ENCODE measurements at regions not wholly inside any gene's neighbourhood (a gene's known extent, or its start where the extent isn't known, plus 50 kb on each side); places are given as distances from the start of the nearest gene placed in this dataset.
"Not testable (repeated sequence)": the region's sequence is repeated elsewhere in the genome, so short reads cannot be mapped to it uniquely, and the experiment has no call there.

- Histone ChIP-seq H3K27ac (no peak overlapping the region), H3K4me3 (no peak overlapping the region), H3K27me3 (no peaks in the 10 kb centered on the region), H3K36me3 (peaks cover 0 to 2% of the 10 kb centered on the region in 2 donors), H3K9me3 (no peaks in the 10 kb centered on the region), H3K4me1 (no peaks in the 10 kb centered on the region)
- ATAC-seq (no peak), DNase-seq (no peak)
- no peak for TF ChIP-seq POLR2A (IDR thresholded peaks at IDR 0.05)
- no peak for TF ChIP-seq CTCF (IDR thresholded peaks at IDR 0.05 in 4 of 5, conservative IDR thresholded peaks at IDR 0.05 in 1 of 5)
- intact Hi-C loops (cut with DNase I; ENCODE audit: low total_unique reads) (no loop called here), in situ Hi-C loops (cut with MboI; ENCODE audit: low sequenced_read_pairs in 4 of 4) (no loop called here)
Measured at GRCh38 chr7:16261654-16262053, 159.7 kb downstream of the CRPPA start.

- Histone ChIP-seq H3K36me3 (peaks cover 0 to 7% of the 10 kb centered on the region in 2 donors), H3K27ac (no peak overlapping the region), H3K4me3 (no peak overlapping the region), H3K27me3 (no peaks in the 10 kb centered on the region), H3K4me1 (no peaks in the 10 kb centered on the region), H3K9me3 (no peaks in the 10 kb centered on the region)
- intact Hi-C loops (cut with DNase I; ENCODE audit: low total_unique reads) = no loop called here
- DNase-seq = no peak
- TF ChIP-seq POLR2A (IDR thresholded peaks at IDR 0.05) = no peak
- no peak for TF ChIP-seq CTCF (IDR thresholded peaks at IDR 0.05 in 4 of 5, conservative IDR thresholded peaks at IDR 0.05 in 1 of 5)
- no peak for ATAC-seq
- in situ Hi-C loops (cut with MboI; ENCODE audit: low sequenced_read_pairs in 4 of 4) = no loop called here
Measured at GRCh38 chr7:16261100-16261499, 160.2 kb downstream of the CRPPA start.

- peaks cover 0 to 7% of the 10 kb centered on the region in 2 donors for H3K36me3 ChIP-seq
- H3K4me3 ChIP-seq = no peak overlapping the region
- no peak overlapping the region for H3K27ac ChIP-seq
- no peaks in the 10 kb centered on the region for H3K27me3 ChIP-seq
- ATAC-seq (no peak), DNase-seq (no peak)
- TF ChIP-seq POLR2A (IDR thresholded peaks at IDR 0.05) (no peak), CTCF (IDR thresholded peaks at IDR 0.05 in 4 of 5, conservative IDR thresholded peaks at IDR 0.05 in 1 of 5) (no peak)
- H3K4me1 ChIP-seq = no peaks in the 10 kb centered on the region
- intact Hi-C loops (cut with DNase I; ENCODE audit: low total_unique reads) (no loop called here), in situ Hi-C loops (cut with MboI; ENCODE audit: low sequenced_read_pairs in 4 of 4) (no loop called here)
- H3K9me3 ChIP-seq = no peaks in the 10 kb centered on the region
Measured at GRCh38 chr7:16260236-16260728, 161.1 kb downstream of the CRPPA start.

GRCh38 chr7:16256419-16256818 is 164.9 kb downstream of the CRPPA start:
- H3K36me3 ChIP-seq; H3K9me3 ChIP-seq; ATAC-seq; in situ Hi-C loops (cut with MboI; ENCODE audit: low sequenced_read_pairs in 4 of 4); H3K4me1 ChIP-seq; intact Hi-C loops (cut with DNase I; ENCODE audit: low total_unique reads); H3K4me3 ChIP-seq; DNase-seq; H3K27ac ChIP-seq; H3K27me3 ChIP-seq: not testable (repeated sequence)

GRCh38 chr7:16255952-16256351 is 165.4 kb downstream of the CRPPA start:
- H3K36me3 ChIP-seq; H3K4me1 ChIP-seq; ATAC-seq; H3K9me3 ChIP-seq; DNase-seq; in situ Hi-C loops (cut with MboI; ENCODE audit: low sequenced_read_pairs in 4 of 4); H3K27ac ChIP-seq; H3K27me3 ChIP-seq; intact Hi-C loops (cut with DNase I; ENCODE audit: low total_unique reads); H3K4me3 ChIP-seq: not testable (repeated sequence)

GRCh38 chr7:16250655-16251054 is 170.7 kb downstream of the CRPPA start:
- in situ Hi-C loops (cut with MboI; ENCODE audit: low sequenced_read_pairs in 4 of 4); H3K27ac ChIP-seq; H3K4me3 ChIP-seq; H3K27me3 ChIP-seq; ATAC-seq; H3K4me1 ChIP-seq; DNase-seq; intact Hi-C loops (cut with DNase I; ENCODE audit: low total_unique reads); H3K9me3 ChIP-seq; H3K36me3 ChIP-seq: not testable (repeated sequence)

- H3K4me1 ChIP-seq; in situ Hi-C loops (cut with MboI; ENCODE audit: low sequenced_read_pairs in 4 of 4); H3K4me3 ChIP-seq; H3K27me3 ChIP-seq; intact Hi-C loops (cut with DNase I; ENCODE audit: low total_unique reads); H3K9me3 ChIP-seq; DNase-seq; ATAC-seq; H3K36me3 ChIP-seq; H3K27ac ChIP-seq: not testable (repeated sequence)
Measured at GRCh38 chr7:16249204-16249603, 172.1 kb downstream of the CRPPA start.

- H3K27me3 ChIP-seq; in situ Hi-C loops (cut with MboI; ENCODE audit: low sequenced_read_pairs in 4 of 4); intact Hi-C loops (cut with DNase I; ENCODE audit: low total_unique reads); H3K36me3 ChIP-seq; H3K9me3 ChIP-seq; H3K4me3 ChIP-seq; H3K4me1 ChIP-seq; ATAC-seq; H3K27ac ChIP-seq; DNase-seq: not testable (repeated sequence)
Measured at GRCh38 chr7:16248556-16248955, 172.8 kb downstream of the CRPPA start.
